ENCODE measurements at regions not wholly inside any gene's neighbourhood (a gene's known extent, or its start where the extent isn't known, plus 50 kb on each side); places are given as distances from the start of the nearest gene placed in this dataset.

DNA sequence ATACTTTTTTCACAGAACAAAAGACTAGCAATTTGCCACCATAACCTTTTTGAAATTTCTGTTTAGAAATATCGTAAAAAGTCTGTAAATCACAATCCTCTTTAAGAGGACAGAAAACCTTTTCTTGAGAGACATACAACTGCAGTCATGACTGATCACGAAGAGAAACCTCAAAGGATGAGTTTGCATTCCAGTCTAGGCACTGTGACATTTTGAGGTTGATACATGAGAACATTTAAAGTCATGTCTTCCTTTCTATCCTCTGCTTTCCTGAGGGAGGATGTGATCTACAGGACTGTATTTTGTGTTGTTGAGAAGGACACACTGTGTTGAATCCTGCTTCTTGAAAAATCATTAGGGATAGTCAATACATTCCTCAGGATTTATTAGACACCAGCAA lies 476.7 kb upstream of the CCDC179 start:
- intact Hi-C loops (cut with DNase I, micrococcal nuclease): no loop called here
- no peaks in the 10 kb centered on the region for H3K9me3 ChIP-seq
- TF ChIP-seq, protein P1, sequence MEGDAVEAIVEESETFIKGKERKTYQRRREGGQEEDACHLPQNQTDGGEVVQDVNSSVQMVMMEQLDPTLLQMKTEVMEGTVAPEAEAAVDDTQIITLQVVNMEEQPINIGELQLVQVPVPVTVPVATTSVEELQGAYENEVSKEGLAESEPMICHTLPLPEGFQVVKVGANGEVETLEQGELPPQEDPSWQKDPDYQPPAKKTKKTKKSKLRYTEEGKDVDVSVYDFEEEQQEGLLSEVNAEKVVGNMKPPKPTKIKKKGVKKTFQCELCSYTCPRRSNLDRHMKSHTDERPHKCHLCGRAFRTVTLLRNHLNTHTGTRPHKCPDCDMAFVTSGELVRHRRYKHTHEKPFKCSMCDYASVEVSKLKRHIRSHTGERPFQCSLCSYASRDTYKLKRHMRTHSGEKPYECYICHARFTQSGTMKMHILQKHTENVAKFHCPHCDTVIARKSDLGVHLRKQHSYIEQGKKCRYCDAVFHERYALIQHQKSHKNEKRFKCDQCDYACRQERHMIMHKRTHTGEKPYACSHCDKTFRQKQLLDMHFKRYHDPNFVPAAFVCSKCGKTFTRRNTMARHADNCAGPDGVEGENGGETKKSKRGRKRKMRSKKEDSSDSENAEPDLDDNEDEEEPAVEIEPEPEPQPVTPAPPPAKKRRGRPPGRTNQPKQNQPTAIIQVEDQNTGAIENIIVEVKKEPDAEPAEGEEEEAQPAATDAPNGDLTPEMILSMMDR (IDR thresholded peaks at IDR 0.05): no peak
- no peak overlapping the region for H3K4me3 ChIP-seq
- DNase-seq: no peak
- H3K4me1 ChIP-seq (ENCODE audit: low read depth): no peaks in the 10 kb centered on the region
- H3K36me3 ChIP-seq (ENCODE audit: low read depth): no peaks in the 10 kb centered on the region
- ATAC-seq: no peak

DNA sequence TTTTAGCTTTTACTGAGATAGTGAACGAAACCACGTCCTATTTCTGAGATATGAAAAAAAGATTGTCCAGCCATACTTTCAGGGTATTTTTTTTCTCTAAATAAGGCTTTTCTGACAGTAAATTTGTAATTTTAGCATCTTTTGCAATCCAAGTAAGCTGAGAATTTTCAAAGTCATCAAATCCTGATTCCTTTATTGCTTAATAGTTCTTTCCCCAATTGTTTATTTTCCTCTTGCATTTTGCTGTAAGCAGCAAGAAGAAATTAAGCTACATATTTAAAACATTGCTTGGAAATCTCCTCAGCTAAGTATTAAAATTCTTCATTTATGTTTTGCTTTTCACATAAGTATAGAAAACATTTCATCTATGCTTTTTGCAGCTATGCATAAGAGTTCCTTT lies 493.3 kb upstream of the CCDC179 start:
- H3K4me3 ChIP-seq: no peak overlapping the region
- intact Hi-C loops (cut with DNase I, micrococcal nuclease): no loop called here
- DNase-seq: no peak
- ATAC-seq: no peak
- no peaks in the 10 kb centered on the region for H3K9me3 ChIP-seq
- no peaks in the 10 kb centered on the region for H3K4me1 ChIP-seq (ENCODE audit: low read depth)
- no peaks in the 10 kb centered on the region for H3K36me3 ChIP-seq (ENCODE audit: low read depth)
- TF ChIP-seq, protein P1 (IDR thresholded peaks at IDR 0.05): no peak

DNA sequence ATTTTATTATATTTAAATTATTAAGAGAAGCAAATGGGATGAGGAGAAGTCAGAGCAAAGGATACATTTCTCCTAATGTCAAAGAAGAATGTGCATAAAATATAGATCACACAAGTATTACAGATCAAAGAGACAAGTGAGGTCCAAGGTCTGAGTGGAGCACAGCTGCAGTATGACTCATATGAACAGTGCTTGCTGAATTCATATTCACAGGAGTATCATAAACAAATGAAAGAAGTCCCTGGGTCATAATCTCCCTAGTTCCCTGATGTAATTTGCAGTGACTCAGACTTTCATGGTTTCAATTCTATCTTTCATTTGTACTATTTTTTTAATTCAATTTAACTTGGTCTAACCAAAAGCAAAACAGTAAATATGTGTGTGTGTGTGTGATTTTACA lies 499.0 kb upstream of the CCDC179 start:
- intact Hi-C loops (cut with DNase I, micrococcal nuclease): no loop called here
- DNase-seq (peak in 1 of 3 donors; percentile 44), ATAC-seq (peak; percentile 100)
- Histone ChIP-seq H3K4me3 (no peak overlapping the region), H3K4me1 (ENCODE audit: low read depth) (peaks cover 9% of the 10 kb centered on the region), H3K9me3 (no peaks in the 10 kb centered on the region), H3K36me3 (ENCODE audit: low read depth) (no peaks in the 10 kb centered on the region)
- TF ChIP-seq, protein P1 (IDR thresholded peaks at IDR 0.05): no peak

DNA sequence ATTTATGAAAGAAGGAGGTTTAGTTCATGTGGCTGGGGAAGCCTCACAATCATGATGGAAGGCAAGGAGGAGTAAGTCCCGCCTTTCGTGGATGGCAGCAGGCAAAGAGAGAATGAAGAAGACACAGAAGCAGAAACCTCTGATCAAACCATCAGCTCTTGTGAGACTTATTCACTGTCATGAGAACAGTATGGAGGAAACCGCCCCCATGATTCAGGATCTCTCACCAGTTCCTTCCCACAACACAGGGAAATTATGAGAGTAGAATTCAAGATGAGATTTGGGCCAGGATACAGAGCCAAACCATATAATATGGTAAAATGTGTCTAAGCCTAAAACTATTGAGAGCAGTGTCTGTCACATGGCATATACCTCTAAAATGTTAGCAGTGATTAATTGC lies 503.8 kb upstream of the CCDC179 start:
- Histone ChIP-seq H3K4me3 (no peak overlapping the region), H3K36me3 (ENCODE audit: low read depth) (no peaks in the 10 kb centered on the region), H3K4me1 (ENCODE audit: low read depth) (peaks cover 6% of the 10 kb centered on the region), H3K9me3 (no peaks in the 10 kb centered on the region)
- intact Hi-C loops (cut with DNase I, micrococcal nuclease): no loop called here
- DNase-seq (no peak), ATAC-seq (no peak)
- TF ChIP-seq, protein P1 (IDR thresholded peaks at IDR 0.05): no peak

DNA sequence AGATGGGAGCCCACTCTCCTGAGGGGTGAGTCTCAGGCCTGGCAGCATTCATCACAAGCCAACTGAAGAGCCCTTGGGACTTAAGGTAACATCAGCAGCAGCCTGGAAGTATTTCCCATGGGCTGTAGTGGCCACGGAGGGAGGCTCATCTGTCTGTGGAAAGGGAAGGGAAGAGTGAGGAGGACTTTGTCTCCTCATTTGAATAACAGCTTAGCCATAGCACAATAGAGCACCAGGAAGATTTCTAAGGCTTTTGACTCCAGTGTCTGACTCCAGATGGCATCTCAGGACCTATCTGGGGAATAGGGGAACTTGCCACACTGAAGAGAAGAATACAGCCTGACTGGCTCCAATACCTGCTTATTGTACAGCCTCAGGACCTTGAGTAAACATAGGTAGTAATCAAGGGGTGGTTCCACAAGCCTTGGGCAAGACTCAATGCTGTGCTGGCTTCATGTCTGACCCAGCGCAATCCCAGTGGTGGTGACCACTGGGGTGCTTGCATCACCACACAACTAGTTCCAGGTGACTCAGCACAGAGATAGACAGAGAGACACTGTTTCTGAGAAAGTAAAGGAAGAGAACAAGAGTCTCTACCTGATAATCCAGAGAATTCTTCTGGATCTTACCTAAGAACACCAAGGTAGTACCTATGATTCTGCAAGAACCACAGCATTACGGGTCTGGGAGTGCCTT lies 510.5 kb upstream of the CCDC179 start:
- ATAC-seq (peak; percentile 67), DNase-seq (peak in 1 of 3 donors; percentile 23)
- no peaks in the 10 kb centered on the region for H3K9me3 ChIP-seq
- TF ChIP-seq, protein P1 (IDR thresholded peaks at IDR 0.05): no peak
- intact Hi-C loops (cut with DNase I, micrococcal nuclease): no loop called here
- H3K4me3 ChIP-seq: no peak overlapping the region
- H3K4me1 ChIP-seq (ENCODE audit: low read depth): no peaks in the 10 kb centered on the region
- no peaks in the 10 kb centered on the region for H3K36me3 ChIP-seq (ENCODE audit: low read depth)

DNA sequence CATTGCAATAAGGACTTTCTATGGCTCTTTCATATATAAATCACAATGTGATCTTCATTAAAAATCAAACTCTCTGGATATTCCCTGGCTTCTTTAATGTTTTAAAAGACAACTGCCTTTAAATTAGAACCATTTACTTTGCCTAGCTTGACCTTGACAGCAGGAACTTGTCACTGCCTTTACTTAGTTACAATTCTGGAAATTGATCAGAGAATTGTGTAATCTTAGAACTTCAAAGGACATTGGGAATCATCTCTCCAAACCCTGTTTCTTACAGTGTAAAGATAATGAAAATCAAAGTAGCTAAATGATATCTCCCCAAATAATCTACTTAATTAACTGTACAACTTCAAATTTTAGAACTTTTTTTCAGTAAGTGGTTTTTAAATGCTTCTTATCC lies 517.6 kb upstream of the CCDC179 start:
- ATAC-seq (no peak), DNase-seq (no peak)
- Histone ChIP-seq H3K9me3 (no peaks in the 10 kb centered on the region), H3K36me3 (ENCODE audit: low read depth) (no peaks in the 10 kb centered on the region), H3K4me3 (no peak overlapping the region), H3K4me1 (ENCODE audit: low read depth) (no peaks in the 10 kb centered on the region)
- intact Hi-C loops (cut with DNase I, micrococcal nuclease): no loop called here
- TF ChIP-seq, protein P1 (IDR thresholded peaks at IDR 0.05): no peak
